ENCODE measurements at regions not wholly inside any gene's neighbourhood (a gene's known extent, or its start where the extent isn't known, plus 50 kb on each side); places are given as distances from the start of the nearest gene placed in this dataset.

GRCh38 chr12:124448955-124449622 is 118.3 kb downstream of the NCOR2 start:
- no peak for FAIRE-seq
- DNase-seq (ENCODE audit: insufficient read length, low spot score) = no peak

GRCh38 chr12:124448241-124448954 is 119.0 kb downstream of the NCOR2 start:
- FAIRE-seq (no peak), DNase-seq (ENCODE audit: insufficient read length, low spot score) (no peak)

- FAIRE-seq = no peak
- DNase-seq (ENCODE audit: insufficient read length, low spot score) = no peak
Measured at GRCh38 chr12:124446364-124446763, 121.0 kb downstream of the NCOR2 start.

- DNase-seq (ENCODE audit: insufficient read length, low spot score) (no peak), FAIRE-seq (no peak)
Measured at GRCh38 chr12:124445826-124446225, 121.6 kb downstream of the NCOR2 start.

GRCh38 chr12:124445121-124445718 is 122.2 kb downstream of the NCOR2 start:
- FAIRE-seq = no peak
- DNase-seq (ENCODE audit: insufficient read length, low spot score) = no peak

GRCh38 chr12:124443931-124444712 is 123.3 kb downstream of the NCOR2 start:
- no peak for DNase-seq (ENCODE audit: insufficient read length, low spot score)
- no peak for FAIRE-seq

GRCh38 chr12:124442772-124443445 is 124.5 kb downstream of the NCOR2 start:
- FAIRE-seq (no peak), DNase-seq (ENCODE audit: insufficient read length, low spot score) (no peak)

GRCh38 chr12:124442281-124442680 is 125.1 kb downstream of the NCOR2 start:
- FAIRE-seq (no peak), DNase-seq (ENCODE audit: insufficient read length, low spot score) (no peak)

GRCh38 chr12:124441443-124442194 is 125.8 kb downstream of the NCOR2 start:
- no peak for DNase-seq (ENCODE audit: insufficient read length, low spot score)
- FAIRE-seq = no peak

- FAIRE-seq (no peak), DNase-seq (ENCODE audit: insufficient read length, low spot score) (no peak)
Measured at GRCh38 chr12:124440841-124441381, 126.5 kb downstream of the NCOR2 start.

GRCh38 chr12:124440031-124440626 is 127.3 kb downstream of the NCOR2 start:
- DNase-seq (ENCODE audit: insufficient read length, low spot score) = no peak
- no peak for FAIRE-seq

GRCh38 chr12:124438437-124439056 is 128.9 kb downstream of the NCOR2 start:
- FAIRE-seq (peak; percentile 11), DNase-seq (ENCODE audit: insufficient read length, low spot score) (no peak)

GRCh38 chr12:124437617-124438436 is 129.6 kb downstream of the NCOR2 start:
- DNase-seq (ENCODE audit: insufficient read length, low spot score) (no peak), FAIRE-seq (no peak)

- no peak for FAIRE-seq
Measured at GRCh38 chr12:124437121-124437520, 130.3 kb downstream of the NCOR2 start.

GRCh38 chr12:124436366-124436765 is 131.0 kb downstream of the NCOR2 start:
- FAIRE-seq (no peak), DNase-seq (ENCODE audit: insufficient read length, low spot score) (no peak)

More at GRCh38 chr12:124437121-124437520, 130.3 kb downstream of the NCOR2 start:
- DNase-seq (ENCODE audit: insufficient read length, low spot score) = no peak

- FAIRE-seq (no peak), DNase-seq (ENCODE audit: insufficient read length, low spot score) (no peak)
Measured at GRCh38 chr12:124435806-124436345, 131.5 kb downstream of the NCOR2 start.

- no peak for FAIRE-seq
- DNase-seq (ENCODE audit: insufficient read length, low spot score) = no peak
Measured at GRCh38 chr12:124434951-124435805, 132.2 kb downstream of the NCOR2 start.

Measured in GM19239 (cell line).